ENCODE measurements at regions not wholly inside any gene's neighbourhood (a gene's known extent, or its start where the extent isn't known, plus 50 kb on each side); places are given as distances from the start of the nearest gene placed in this dataset.

DNA sequence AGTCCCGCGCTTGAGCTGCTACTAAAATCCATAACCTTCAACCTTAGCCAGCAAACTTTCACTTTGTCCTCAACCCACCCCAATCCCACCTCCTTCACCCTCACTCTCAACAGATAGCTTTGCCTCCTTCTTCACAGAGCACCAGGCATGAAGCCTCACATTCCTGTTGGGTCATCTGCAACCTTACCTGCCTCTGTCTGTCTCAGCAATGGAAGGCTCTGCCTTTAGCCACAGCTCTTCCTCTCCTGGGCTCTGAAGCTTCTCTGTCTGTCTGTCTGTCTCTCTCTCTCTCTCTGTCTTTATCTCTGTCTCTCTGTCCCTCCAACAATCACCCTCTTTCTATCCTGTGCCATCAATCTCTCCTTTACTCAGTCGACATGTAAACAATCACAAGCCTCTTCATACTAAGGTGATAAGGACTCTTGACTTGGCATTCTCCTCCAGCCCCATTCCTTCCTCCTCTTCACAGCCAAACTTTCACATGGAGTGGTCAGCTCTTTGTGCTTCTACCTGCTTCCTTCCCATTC, 220.8 kb downstream of the SPTSSA start:
- no peak for DNase-seq

DNA sequence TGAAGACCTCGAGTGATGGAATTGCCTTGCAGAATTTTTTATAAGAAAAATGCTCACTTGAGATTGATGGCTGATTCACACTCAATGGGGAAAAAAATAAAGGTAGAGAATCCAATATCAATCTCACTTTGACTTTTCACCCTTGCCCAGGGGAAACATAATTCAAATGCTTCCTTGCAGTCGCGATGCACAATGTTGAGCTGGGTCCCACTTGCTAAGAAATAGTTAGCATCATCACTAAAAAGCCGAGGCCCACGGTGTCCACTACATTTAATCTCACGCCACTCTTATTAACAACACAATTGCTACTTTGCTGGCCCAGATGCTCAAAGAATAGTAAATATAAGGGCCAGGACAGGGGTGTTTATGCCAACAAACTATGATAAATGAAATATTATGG, 223.4 kb downstream of the SPTSSA start:
- no peak for DNase-seq

DNA sequence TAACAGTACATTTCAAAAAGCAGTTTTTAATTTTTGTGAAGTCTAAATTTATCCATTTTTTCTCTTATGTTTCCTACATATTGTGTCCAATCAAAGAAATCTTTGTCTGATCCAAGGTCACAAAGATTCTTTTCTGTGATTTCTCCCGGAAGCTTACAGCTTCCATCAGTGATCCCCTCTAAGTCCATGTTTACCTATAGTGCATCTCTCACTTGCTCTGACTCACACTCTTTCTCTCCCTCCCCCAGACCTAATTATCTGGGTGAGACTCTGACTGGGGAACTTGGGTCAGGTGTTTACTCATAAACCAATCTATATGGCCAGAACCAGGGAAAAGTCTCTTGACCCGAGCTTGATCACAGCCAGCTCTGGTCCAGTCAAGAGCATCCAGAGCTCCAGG, 224.4 kb downstream of the SPTSSA start:
- DNase-seq: no peak

DNA sequence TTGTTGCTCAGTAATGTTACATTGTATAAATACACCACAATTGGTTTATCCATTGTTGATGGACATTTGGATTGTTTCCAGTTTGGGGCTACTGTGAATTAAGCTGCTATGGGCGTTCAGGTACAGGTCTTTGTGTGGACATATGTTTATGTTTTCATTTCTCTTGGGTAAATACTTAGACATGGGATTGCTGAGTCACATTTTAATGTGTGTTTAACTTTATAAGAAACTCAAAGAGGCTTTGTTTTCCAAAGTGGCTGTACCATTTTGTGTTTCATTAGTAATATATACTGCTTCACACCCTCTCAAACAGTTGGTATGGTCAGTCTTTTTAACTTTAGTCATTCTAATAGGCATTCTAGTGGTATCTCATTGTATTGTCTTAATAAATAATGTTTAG, 225.0 kb downstream of the SPTSSA start:
- DNase-seq: no peak

DNA sequence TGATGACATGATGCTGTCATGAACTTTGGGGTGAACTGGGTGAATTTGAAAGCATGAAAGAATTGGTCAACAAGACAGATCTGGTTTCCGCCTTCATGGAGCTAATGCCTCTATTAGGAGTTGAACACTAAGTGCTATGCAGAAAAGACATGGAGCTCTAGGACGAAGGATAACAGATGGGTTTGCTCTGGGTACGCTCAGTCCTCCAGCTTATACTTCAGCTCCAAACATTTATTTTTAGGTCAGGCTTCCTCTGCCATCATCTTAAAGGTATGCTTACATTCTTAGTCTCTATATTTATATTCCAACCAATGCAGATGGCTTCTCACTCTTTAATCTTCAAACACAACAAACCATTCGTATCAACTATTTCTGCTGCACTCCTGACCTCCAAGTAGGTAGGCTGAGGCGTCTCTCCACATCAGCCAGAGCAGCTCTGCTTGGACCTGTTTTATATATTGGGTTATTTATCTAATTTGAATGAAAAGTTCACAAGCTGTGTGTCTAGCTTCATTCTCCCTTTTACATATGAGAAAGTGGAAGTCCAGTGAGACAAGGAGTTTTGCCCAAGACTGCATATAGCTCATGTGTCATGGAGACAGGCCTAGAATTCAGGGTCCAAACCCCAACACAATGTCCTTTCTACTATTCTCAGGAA, 226.3 kb downstream of the SPTSSA start:
- no peak for DNase-seq

DNA sequence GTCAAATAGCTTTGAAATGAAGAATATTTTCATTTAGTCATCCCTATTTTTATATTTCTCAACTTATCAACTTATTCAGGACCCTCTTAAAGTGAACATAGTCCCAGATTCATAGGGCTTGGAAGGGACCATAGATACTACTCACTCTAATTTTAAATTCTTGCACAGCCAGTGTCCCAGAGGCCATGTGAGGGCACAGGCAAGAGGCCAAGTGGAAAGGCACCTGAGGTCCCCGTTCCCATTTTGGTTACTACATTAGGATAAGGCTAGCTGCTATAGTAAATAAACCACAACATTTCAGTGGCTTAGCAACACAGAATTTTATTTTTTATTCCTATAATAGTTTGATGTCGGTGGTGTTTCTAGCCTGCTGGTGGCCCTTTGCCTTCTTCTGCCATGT, 227.8 kb downstream of the SPTSSA start:
- DNase-seq: no peak

DNA sequence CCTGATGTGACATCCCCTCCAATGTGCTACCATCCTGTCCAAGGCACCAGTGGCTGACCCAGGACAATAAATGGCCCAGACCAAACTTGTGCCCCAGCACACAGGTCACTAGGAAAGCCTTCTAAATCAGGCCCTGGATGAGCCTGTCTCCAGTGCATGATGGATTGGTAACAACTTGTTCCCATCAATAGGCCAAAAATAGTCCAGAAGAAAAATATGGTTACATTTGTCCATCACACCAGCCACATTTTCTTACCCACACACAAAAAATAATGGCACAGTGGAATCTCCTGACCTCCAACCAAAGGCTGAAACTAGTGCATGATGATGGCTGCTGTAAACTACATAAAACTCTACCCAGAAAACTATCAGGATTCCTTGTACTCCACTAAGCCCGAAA, 228.4 kb downstream of the SPTSSA start:
- no peak for DNase-seq

DNA sequence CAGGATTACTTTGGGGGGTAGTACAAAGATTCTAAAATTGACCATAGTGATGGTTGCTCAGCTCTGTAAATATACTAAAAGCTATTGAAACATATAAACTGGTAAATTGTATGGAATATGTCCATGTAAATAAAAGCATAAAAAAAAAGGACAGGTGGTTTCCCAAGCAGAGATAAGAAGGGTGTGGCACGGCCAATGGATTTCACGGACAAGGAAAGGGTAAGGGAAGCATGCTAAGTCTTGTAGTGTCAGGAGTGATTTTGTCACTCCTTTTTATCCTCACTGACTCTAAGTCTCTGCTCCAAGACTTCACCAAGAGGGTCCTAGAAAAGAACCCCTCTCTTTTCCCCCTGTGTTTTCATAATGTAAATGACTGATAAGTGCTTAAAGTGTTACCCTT, 229.2 kb downstream of the SPTSSA start:
- no peak for DNase-seq

DNA sequence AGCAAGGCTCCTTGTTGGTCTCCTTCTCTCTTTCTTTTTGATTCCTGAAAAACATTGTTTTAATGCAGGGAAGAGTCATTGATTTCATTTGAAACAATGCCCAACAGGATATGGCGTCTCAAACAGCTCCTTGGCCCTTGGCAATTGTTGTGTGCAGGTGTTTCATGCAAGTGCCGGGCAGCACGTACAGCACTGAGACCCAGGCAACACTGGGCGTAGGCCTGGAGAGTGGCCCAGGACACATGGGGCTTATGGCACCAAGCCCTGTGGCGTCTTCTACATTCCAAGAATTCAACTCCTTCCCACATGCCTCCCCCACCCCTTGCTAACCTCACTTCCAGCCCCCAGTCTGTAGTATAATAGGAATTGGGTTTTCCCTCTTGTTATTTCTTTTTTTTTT, 230.4 kb downstream of the SPTSSA start:
- DNase-seq: no peak

DNA sequence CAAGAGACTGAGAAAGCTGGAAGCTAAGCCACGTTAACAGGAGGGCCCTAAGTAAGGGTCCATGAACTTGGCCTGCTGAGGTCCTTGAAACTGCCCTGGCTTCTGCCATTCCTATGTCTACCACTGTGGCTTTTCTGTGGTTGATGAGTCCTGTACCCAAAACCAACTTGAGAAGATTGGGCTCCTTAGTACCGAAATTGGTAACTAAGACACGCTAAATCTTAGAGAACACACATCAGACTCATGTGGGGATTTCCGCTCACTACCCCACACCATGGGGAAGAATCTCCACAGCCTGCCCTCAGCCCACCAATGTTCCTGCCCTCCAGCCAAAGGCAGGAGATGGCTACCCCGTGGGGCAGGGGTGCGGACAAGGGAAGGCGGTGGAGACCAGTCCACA, 232.9 kb downstream of the SPTSSA start:
- no peak for DNase-seq

DNA sequence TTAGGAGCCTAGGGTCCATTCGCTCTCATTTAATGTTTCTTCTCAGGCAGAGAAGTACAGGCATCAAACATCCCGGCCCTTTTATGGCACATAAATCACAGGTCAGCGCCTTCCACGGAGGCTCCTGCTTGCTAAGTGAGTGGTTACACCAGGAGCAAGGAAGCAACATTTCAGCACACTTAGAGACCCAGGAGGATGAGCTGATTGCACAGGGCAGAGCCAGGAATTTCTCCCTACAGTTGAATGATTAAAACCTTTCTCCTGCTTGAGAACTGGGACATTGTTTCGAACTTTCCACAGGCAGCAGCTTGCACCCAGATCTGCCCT, 233.4 kb downstream of the SPTSSA start:
- DNase-seq: no peak

DNA sequence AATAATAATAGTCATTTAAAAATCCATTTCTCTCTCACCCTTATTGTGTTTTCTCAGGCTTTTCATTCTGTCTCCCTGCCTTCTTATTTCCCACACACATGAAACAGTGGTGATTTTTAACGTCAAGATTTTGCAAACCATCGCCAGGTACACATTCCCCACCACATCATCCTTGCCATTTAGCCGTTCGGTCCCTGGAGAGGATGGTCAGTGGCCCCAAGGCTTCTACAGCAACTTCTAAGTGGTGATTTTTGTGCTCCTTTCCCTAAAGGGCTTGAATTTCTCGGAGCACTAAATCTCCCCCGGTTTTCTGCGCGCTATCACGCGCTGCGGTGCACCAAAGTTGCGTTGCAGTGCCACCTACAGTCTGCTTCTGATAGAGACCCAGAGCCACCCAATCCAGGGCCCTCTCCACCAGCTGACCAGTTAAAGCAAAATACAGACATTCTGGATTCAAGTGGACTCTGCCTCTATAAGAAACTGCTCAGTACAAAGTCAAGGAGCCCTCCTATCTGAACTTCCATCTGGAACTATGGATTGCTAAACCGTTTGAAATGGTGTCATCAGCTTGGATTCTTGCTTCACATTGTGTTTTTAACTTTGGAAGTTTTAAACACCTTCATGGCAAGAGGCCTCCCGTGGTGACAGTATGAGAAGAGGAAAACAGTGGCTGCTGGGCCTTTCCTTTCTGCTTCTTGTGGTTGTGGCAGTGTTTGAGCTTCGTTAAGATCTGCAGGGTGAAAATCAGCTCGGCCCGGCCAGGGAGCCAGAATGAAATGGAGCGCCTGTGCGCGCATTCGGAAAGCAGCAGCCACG, 234.0 kb downstream of the SPTSSA start:
- peak; percentile 54 for DNase-seq

DNA sequence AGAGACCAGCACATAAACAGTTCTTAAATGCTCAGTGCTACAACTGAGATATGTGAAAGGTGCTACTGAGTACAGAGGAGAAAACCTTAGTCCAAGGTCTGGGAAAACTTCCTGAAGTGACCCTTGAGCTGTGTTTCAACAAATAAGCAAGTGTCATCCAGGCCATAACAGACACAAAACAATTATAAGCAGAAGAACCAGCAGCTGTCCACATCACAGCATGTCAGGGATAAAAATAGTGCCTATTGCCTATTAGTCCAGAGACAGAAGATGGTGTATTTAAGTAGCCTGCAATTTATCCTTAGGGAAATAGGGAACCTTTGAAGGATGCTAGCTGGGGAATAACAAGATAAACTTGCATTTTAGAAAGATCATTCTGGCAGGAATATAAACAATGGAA, 237.8 kb downstream of the SPTSSA start:
- DNase-seq: no peak

DNA sequence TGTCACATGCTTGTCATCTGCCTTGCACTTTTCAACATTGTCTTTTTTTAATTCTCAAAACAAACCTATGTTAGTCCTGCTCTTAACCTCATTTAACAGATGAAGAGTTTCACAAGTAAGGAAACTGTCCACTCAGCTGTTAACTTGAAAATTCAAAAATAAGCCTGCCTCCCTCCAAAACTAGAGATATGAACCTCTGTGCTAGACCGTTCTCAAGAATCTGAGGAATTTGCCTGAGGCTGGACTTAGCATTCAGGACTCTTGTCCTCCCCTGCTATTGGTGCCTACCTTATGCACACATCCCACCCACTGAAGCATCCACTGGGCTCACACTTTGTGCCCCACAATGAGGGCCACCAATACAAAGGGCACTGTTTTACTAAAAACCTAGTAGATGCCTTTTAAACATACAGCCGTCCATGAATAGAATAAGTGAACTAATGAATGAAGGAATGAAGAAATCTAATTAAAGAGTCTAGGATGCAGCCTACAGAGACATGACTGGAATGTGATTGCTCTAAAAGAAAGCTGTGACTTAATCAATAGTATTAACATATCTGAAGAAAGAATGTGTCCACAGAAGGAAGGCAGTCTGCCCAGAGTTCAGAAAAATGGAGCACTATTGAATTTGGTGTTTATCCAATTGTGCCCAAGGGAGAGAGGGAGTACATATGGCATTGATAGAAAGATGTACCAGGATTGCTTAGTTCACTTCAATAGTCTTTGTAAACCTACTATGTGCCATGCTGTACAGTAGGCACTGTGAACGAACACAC, 238.5 kb downstream of the SPTSSA start:
- DNase-seq: no peak

DNA sequence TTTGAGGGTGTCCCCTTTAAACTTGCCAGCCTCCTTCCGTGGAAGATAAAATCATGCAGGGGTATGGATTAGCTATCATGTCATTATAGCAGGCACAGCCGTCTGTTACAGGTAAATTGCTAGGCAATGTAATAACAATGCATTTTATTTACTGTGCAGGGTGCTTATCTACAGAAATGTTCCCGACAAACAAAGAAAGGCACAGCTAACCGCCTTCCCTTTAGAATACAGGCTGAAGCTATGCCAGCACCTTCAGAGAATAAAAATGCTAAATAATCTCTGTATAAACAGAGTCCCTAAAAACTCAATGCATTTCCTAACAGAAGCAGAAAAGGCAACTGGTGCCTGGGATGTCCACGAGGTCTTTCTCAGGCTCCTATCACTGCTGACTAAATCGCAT, 239.2 kb downstream of the SPTSSA start:
- no peak for DNase-seq

DNA sequence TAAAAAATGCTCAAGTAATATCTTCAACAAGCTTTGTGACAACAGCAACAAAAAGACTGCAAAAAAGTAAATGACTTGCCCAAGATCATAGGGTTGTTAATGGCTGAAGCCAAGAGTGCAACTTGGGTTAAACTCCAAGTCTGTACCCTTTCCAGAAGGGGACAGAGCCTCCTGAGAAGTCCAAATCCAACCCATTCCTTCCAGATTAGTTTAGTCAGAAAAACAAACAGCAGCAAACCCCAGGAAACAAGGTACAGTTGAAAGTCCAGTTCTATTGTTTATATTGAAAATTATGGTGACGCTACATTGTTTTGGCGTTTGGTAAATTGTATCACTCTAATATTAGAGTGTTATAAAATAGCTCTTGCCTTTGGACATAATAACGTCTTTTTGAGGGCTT, 239.9 kb downstream of the SPTSSA start:
- DNase-seq: no peak

DNA sequence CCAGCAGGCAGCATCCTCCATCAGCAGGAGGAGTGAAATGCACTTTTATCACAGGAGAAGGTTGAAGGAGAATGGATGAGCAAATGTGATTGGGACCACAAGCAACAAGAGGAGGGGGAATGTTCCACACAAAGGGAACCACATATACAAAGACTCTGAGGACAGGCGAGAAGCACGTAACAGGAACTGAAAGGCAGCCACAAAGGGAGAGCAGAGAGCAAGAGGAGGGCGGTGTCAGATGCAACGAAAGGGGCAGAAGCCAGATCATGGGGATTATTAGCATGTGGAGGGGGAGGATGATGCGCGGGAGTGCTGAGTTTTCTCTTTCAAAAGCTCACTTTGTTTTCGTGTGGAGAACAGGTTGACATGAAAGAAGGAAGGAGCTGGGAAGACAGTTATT, 241.1 kb downstream of the SPTSSA start:
- DNase-seq: no peak

DNA sequence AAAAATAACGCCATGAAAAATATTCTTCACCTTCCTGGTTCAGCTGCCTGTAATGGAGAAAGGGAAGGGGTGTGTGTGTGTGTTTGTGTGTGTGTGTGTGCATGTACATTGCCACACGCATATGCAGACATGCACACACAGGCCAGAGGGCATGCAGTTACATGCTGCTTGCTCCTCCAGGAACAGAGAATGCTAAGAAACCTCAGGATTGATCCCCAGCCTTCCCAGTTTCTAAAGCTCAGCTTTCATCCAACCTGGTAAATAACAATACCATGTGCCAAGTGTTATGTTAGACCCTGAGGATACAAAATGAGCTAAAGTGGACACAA, 241.7 kb downstream of the SPTSSA start:
- DNase-seq: no peak

DNA sequence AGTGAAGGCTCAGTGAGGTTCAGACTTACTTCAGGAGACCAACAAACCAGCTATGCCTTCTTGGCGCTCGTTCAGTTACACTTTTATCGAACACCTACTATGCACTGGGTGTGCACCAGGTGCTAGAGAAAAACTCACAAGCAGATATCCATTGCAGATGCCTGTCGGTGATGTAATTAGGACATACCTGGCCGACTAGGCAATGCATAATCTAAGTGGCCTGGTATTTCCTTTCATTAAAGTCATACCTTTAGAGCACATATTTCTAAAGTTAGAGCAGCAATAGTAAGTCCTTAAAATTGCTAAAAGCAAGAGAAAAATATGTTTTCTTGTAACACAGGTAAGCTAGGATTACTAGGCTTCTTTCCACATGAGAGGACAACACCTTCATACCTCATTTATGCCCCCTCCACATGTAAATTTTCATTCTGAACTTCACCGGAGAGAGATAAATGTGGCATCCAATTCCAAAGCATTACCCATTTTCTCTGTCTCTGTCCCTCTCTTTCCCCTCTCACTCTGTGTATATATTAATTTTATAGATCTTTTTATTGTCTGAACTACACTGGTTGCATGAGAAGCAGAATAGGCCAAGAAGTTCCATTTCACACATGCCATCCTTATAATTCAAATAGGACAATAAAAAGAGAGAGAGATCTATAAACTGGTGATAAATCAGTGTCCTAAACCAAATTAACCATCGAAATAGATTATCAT, 242.2 kb downstream of the SPTSSA start:
- DNase-seq: no peak

DNA sequence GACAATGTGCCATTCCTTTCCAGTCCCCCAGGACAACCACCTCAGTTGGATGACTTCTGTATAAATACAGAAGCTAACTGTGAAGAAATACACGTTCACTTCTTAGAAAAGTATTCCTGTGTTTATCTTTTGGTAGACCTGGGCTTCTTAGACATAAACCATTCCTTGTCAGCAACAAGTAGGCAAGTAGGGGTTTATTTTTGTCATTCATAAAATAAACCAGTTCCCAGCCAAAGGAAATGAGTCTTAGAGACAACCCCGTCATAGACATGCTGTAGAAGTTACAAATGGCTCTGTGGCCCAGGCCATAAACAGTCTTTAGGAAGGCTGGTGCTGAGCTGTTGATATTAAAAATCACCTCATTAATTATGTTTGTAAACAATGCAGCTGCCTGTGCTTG, 243.2 kb downstream of the SPTSSA start:
- no peak for DNase-seq

DNA sequence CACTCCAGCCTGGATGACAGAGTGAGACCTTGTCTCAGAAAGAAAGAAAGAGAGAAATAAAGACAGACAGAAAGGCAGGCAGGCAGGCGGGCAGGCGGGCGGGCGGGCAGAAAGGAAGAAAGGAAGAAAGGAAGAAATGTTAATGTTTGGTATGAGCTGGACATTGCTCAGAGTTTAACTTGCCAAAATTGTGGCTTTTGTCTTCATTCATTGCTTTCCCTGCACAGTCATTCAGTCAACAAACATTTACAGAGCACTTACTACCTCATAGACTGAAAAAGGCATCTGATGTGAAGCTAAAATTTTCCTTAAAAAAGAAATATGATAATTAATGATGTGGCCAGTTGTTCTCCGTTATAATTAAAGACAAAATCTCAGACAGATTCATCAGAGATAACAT, 247.1 kb downstream of the SPTSSA start:
- DNase-seq: no peak

DNA sequence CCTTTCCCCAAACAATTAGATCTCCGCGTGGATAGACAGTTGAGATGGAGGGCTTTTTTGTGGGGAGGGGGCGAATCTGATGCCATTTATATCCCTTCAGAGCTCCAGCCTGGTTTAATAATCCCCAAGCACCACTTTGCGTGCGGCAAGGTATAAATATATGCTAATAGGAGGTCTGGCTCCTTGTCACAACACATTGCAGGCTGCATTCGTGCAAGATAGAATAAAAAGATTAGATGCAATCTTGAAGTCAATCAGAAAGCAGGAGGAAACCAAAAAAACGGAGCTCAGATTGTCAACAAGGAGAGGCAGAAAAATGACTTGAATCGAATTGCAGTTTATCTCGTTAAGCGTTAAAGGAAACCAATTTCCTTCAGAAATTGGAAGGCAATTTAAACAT, 248.7 kb downstream of the SPTSSA start:
- DNase-seq: no peak

Data from right kidney (tissue), 1 donor.